HG02763 (cell line): ENCODE measurements at regions not wholly inside any gene's neighbourhood (a gene's known extent, or its start where the extent isn't known, plus 50 kb on each side); places are given as distances from the start of the nearest gene placed in this dataset.
"Not testable (repeated sequence)": the region's sequence is repeated elsewhere in the genome, so short reads cannot be mapped to it uniquely, and the experiment has no call there.

Experiments used
- ATAC-seq: cut with Tn5 transposase; IDR thresholded peaks from one replicate; pipeline ENCODE4 v1.9.1; 2021; ENCODE audit warnings: mild to moderate bottlenecking, moderate library complexity; ENCODE audit not compliant: unreplicated experiment

GRCh38 chr9:104323967-104324694 is 179.9 kb upstream of the OR13F1 start:
- ATAC-seq = not testable (repeated sequence)

- no peak for ATAC-seq
Observed at GRCh38 chr9:104326912-104327311, 177.2 kb upstream of the OR13F1 start.

GRCh38 chr9:104329245-104329644 is 174.8 kb upstream of the OR13F1 start:
- no peak for ATAC-seq

GRCh38 chr9:104330841-104331240 is 173.2 kb upstream of the OR13F1 start:
- ATAC-seq = no peak

GRCh38 chr9:104334549-104334948 is 169.5 kb upstream of the OR13F1 start:
- no peak for ATAC-seq

GRCh38 chr9:104339692-104340091 is 164.4 kb upstream of the OR13F1 start:
- ATAC-seq = no peak

- ATAC-seq = no peak
Observed at GRCh38 chr9:104342552-104342951, 161.5 kb upstream of the OR13F1 start.

GRCh38 chr9:104345061-104345460 is 159.0 kb upstream of the OR13F1 start:
- no peak for ATAC-seq

- no peak for ATAC-seq
Observed at GRCh38 chr9:104350541-104350940, 153.5 kb upstream of the OR13F1 start.

- ATAC-seq = no peak
Observed at GRCh38 chr9:104351726-104352125, 152.3 kb upstream of the OR13F1 start.

GRCh38 chr9:104361207-104361606 is 142.9 kb upstream of the OR13F1 start:
- no peak for ATAC-seq

GRCh38 chr9:104362912-104363472 is 141.1 kb upstream of the OR13F1 start:
- no peak for ATAC-seq

- no peak for ATAC-seq
Observed at GRCh38 chr9:104367507-104367906, 136.6 kb upstream of the OR13F1 start.

- ATAC-seq = not testable (repeated sequence)
Observed at GRCh38 chr9:104368318-104368717, 135.7 kb upstream of the OR13F1 start.

GRCh38 chr9:104374711-104375110 is 129.4 kb upstream of the OR13F1 start:
- no peak for ATAC-seq

- ATAC-seq = no peak
Observed at GRCh38 chr9:104386013-104386412, 118.0 kb upstream of the OR13F1 start.

GRCh38 chr9:104386425-104387069 is 117.5 kb upstream of the OR13F1 start:
- ATAC-seq = peak; percentile 54

- no peak for ATAC-seq
Observed at GRCh38 chr9:104388071-104388470, 116.0 kb upstream of the OR13F1 start.

- no peak for ATAC-seq
Observed at GRCh38 chr9:104389341-104389740, 114.7 kb upstream of the OR13F1 start.

GRCh38 chr9:104394901-104395300 is 109.2 kb upstream of the OR13F1 start:
- ATAC-seq = not testable (repeated sequence)

GRCh38 chr9:104412238-104412637 is 91.8 kb upstream of the OR13F1 start:
- no peak for ATAC-seq

- no peak for ATAC-seq
Observed at GRCh38 chr9:104416470-104416869, 87.6 kb upstream of the OR13F1 start.
